HUDEP-2 (cell line): ENCODE measurements at regions not wholly inside any gene's neighbourhood (a gene's known extent, or its start where the extent isn't known, plus 50 kb on each side); places are given as distances from the start of the nearest gene placed in this dataset.
"Not testable (repeated sequence)": the region's sequence is repeated elsewhere in the genome, so short reads cannot be mapped to it uniquely, and the experiment has no call there.

Experiments
- DNase-seq, 76 experiments: peaks; one replicate each; lab custom pipeline; 2025; ENCODE audit not compliant: unreplicated experiment in 76 of 76; lab: John Stamatoyannopoulos, UW

- DNase-seq: no peak
Observed at GRCh38 chr3:5348229-5348902, 160.9 kb downstream of the EDEM1 start.

GRCh38 chr3:5349343-5349742 is 161.8 kb downstream of the EDEM1 start:
- peak in 2 of 76 experiments; percentile 2 to 4 for DNase-seq

GRCh38 chr3:5357089-5357488 is 169.6 kb downstream of the EDEM1 start:
- DNase-seq: no peak

GRCh38 chr3:5358911-5359310 is 171.4 kb downstream of the EDEM1 start:
- DNase-seq: no peak

GRCh38 chr3:5360453-5360852 is 172.9 kb downstream of the EDEM1 start:
- DNase-seq: no peak

- DNase-seq: no peak
Observed at GRCh38 chr3:5366746-5367145, 179.2 kb downstream of the EDEM1 start.

- DNase-seq: not testable (repeated sequence)
Observed at GRCh38 chr3:5371555-5371954, 184.0 kb downstream of the EDEM1 start.

GRCh38 chr3:5376761-5377160 is 189.3 kb downstream of the EDEM1 start:
- DNase-seq: no peak

- not testable (repeated sequence) for DNase-seq
Observed at GRCh38 chr3:5379266-5379665, 191.8 kb downstream of the EDEM1 start.

GRCh38 chr3:5383486-5384263 is 196.2 kb downstream of the EDEM1 start:
- not testable (repeated sequence) for DNase-seq

GRCh38 chr3:5384557-5385236 is 197.2 kb downstream of the EDEM1 start:
- DNase-seq: no peak

GRCh38 chr3:5388091-5388490 is 200.6 kb downstream of the EDEM1 start:
- no peak for DNase-seq

GRCh38 chr3:5389057-5389456 is 201.6 kb downstream of the EDEM1 start:
- no peak for DNase-seq

GRCh38 chr3:5390221-5390620 is 202.7 kb downstream of the EDEM1 start:
- no peak for DNase-seq

- DNase-seq: no peak
Observed at GRCh38 chr3:5390936-5391625, 203.6 kb downstream of the EDEM1 start.

GRCh38 chr3:5401002-5401401 is 213.5 kb downstream of the EDEM1 start:
- no peak for DNase-seq

- DNase-seq: no peak
Observed at GRCh38 chr3:5404718-5405117, 217.2 kb downstream of the EDEM1 start.

- no peak for DNase-seq
Observed at GRCh38 chr3:5411786-5412185, 224.3 kb downstream of the EDEM1 start.

GRCh38 chr3:5423076-5423475 is 235.6 kb downstream of the EDEM1 start:
- DNase-seq: no peak

GRCh38 chr3:5423523-5423922 is 236.0 kb downstream of the EDEM1 start:
- DNase-seq: no peak

GRCh38 chr3:5425371-5425770 is 237.9 kb downstream of the EDEM1 start:
- no peak for DNase-seq
